Sigmoid colon (tissue), 6 donors: ENCODE measurements at regions not wholly inside any gene's neighbourhood (a gene's known extent, or its start where the extent isn't known, plus 50 kb on each side); places are given as distances from the start of the nearest gene placed in this dataset.

Experiments used
- DNase-seq: peaks from one replicate; pipeline ENCODE4 v3.0.0-alpha.2; 2019
- H3K27ac ChIP-seq, 4 donors: fragments of 200-600 bp; sonication (generic); one replicate each; pipeline ENCODE4 v1.5.1; 2016 to 2019; ENCODE audit warnings: mild to moderate bottlenecking in 1 of 4
- H3K27me3 ChIP-seq, 3 donors: fragments of 200-600 bp; sonication (generic); one replicate each; pipeline ENCODE4 v1.5.1; 2019; ENCODE audit warnings: mild to moderate bottlenecking in 1 of 3
- H3K36me3 ChIP-seq, 4 donors: fragments of 200-600 bp; sonication (generic); one replicate each; pipeline ENCODE4 v1.5.1; 2016 to 2019
- H3K4me1 ChIP-seq, 4 donors: fragments of 200-600 bp; sonication (generic); one replicate each; pipeline ENCODE4 v1.5.1; 2017 to 2019
- H3K4me3 ChIP-seq, 4 donors: fragments of 200-600 bp; sonication (generic); one replicate each; pipeline ENCODE4 v1.5.1; 2017 to 2019; ENCODE audit warnings: mild to moderate bottlenecking in 2 of 4, moderate library complexity in 1 of 4
- H3K9me3 ChIP-seq, 4 donors: fragments of 200-600 bp in 3 of 4; sonication (generic) in 3 of 4; one replicate each; pipeline versions ENCODE4 v1.5.1 to v1.6.1; 2013 to 2019
- EP300 ChIP-seq, 4 donors: sonication (generic); formaldehyde crosslinking; IDR thresholded peaks; one replicate each; pipeline ENCODE4 v1.6.1; 2017; ENCODE audit warnings: antibody characterized with exemption in 4 of 4
- POLR2A ChIP-seq, 2 donors: fragments of 450-650 bp; IDR thresholded peaks; one replicate each; pipeline ENCODE4 v1.6.1; 2016; ENCODE audit warnings: antibody characterized with exemption in 2 of 2, mild to moderate bottlenecking in 2 of 2, moderate library complexity in 2 of 2
- POLR2AphosphoS5 ChIP-seq, 4 donors: sonication (generic); formaldehyde crosslinking; IDR thresholded peaks; one replicate each; pipeline ENCODE4 v1.6.1; 2017; ENCODE audit warnings: antibody characterized with exemption in 4 of 4
- WGBS, 2 donors: extraction: QIAGEN DNeasy Blood & Tissue Kit; methylation state at CpG; one replicate each; pipeline ENCODE4 v1.1.7; 2013; 5-methylcytosine and 5-hydroxymethylcytosine counted together
- intact Hi-C: fragments of 100-400 bp; cut with DNase I; formaldehyde crosslinking; loops from one replicate; pipeline ENCODE4 v1.15.1; 2023
- TF ChIP-seq, protein P1 (sequence below), 4 experiments: fragments of 450-650 bp in 3 of 4; fragments of 200-600 bp in 1 of 4; IDR thresholded peaks; one replicate each; pipeline ENCODE4 v1.5.1; 2016 to 2019; ENCODE audit warnings: antibody characterized with exemption in 4 of 4, mild to moderate bottlenecking in 3 of 4, moderate library complexity in 2 of 4
- donor health status: healthy with polysubstance abuse.
- donor health status: healthy.

DNA sequence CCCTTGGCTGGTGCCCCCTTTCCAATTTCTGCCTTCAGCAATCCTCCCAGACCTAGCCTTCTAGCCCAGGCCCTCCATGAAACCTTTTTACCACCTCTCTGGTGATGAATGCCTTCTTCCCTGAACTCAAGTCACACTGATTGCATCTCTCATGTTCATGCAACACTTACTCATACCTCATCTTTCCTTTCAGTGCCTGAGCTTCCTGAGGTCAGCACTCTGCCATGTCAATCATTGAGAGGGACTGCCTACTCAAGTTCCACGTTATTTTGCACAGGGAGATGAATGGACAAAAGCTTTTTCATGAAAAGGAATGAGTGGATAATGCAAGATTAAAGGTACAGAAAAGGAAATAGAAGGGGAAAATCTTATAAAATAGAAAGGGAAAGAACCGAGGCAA lies 60.1 kb upstream of the PLEKHG1 start:
- no peak for DNase-seq
- WGBS, 2 donors = 71 to 78% methylated on average over 2 of the region's 2 CpGs
- TF ChIP-seq POLR2AphosphoS5 (IDR thresholded peaks at IDR 0.05) (no peak), POLR2A (IDR thresholded peaks at IDR 0.05) (no peak), EP300 (IDR thresholded peaks at IDR 0.05) (no peak)
- TF ChIP-seq, protein P1, sequence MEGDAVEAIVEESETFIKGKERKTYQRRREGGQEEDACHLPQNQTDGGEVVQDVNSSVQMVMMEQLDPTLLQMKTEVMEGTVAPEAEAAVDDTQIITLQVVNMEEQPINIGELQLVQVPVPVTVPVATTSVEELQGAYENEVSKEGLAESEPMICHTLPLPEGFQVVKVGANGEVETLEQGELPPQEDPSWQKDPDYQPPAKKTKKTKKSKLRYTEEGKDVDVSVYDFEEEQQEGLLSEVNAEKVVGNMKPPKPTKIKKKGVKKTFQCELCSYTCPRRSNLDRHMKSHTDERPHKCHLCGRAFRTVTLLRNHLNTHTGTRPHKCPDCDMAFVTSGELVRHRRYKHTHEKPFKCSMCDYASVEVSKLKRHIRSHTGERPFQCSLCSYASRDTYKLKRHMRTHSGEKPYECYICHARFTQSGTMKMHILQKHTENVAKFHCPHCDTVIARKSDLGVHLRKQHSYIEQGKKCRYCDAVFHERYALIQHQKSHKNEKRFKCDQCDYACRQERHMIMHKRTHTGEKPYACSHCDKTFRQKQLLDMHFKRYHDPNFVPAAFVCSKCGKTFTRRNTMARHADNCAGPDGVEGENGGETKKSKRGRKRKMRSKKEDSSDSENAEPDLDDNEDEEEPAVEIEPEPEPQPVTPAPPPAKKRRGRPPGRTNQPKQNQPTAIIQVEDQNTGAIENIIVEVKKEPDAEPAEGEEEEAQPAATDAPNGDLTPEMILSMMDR (IDR thresholded peaks at IDR 0.05) = no peak

DNA sequence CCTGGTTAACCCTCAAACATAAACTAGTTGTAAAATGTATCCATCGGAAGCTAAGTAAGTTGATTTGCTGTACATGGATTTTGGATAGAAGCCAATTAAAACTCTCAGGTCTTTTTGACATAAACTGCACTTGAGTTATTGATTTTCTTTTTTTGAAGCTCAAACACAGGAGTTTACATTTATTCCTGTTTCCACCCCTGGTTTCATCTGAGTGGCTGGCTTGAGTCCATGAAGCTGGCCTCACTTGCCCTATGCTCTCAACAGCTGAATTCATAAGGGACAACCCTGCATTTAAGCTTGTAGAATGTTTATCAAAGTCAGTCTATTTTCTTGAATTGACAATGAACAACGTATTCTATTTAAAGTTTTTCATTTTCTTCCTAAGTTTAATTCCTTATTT lies 58.1 kb upstream of the PLEKHG1 start:
- peaks cover 0 to 28% (median 12%) of the 10 kb centered on the region in 4 donors for H3K4me1 ChIP-seq
- no peak for TF ChIP-seq POLR2AphosphoS5 (IDR thresholded peaks at IDR 0.05)
- TF ChIP-seq, protein P1 (IDR thresholded peaks at IDR 0.05) = no peak
- TF ChIP-seq POLR2A (IDR thresholded peaks at IDR 0.05) = no peak
- TF ChIP-seq EP300 (IDR thresholded peaks at IDR 0.05) = no peak
- DNase-seq = no peak
- 17 to 55% methylated on average over 2 of the region's 2 CpGs for WGBS, 2 donors
- H3K36me3 ChIP-seq = no peaks in the 10 kb centered on the region
- H3K27me3 ChIP-seq = no peaks in the 10 kb centered on the region
- intact Hi-C loops = no loop called here
- H3K27ac ChIP-seq = no peak overlapping the region
- H3K9me3 ChIP-seq = no peaks in the 10 kb centered on the region
- no peak overlapping the region for H3K4me3 ChIP-seq

More for the DNA sequence above, 60.1 kb upstream of the PLEKHG1 start:
- intact Hi-C loops = no loop called here
- Histone ChIP-seq H3K27ac (no peak overlapping the region), H3K4me1 (peaks cover 0 to 28% (median 12%) of the 10 kb centered on the region in 4 donors), H3K4me3 (no peak overlapping the region), H3K27me3 (no peaks in the 10 kb centered on the region), H3K9me3 (no peaks in the 10 kb centered on the region), H3K36me3 (no peaks in the 10 kb centered on the region)

DNA sequence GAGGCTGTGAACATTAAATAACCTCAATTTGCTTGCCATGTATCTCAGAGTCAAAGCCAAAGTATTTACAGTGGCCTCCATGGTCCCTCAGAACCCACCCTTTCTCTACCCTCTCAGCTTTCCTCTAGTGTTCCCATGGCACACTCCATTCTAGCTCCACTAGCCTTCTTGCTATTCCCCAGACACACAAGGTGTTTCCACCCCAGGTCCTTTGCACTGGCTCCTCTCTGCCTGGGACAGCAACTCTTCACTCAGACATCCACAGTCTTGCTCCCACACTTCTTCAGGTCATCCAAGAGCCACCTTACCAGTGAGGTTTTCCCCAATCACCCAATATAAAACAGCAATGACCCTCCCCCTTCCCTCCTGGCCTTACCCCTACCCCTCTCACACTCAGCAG lies 56.5 kb upstream of the PLEKHG1 start:
- Histone ChIP-seq H3K4me1 (peaks cover 0 to 13% (median 3%) of the 10 kb centered on the region in 4 donors), H3K4me3 (no peak overlapping the region), H3K9me3 (no peaks in the 10 kb centered on the region), H3K27ac (no peak overlapping the region), H3K36me3 (no peaks in the 10 kb centered on the region), H3K27me3 (no peaks in the 10 kb centered on the region)
- intact Hi-C loops = no loop called here
- TF ChIP-seq POLR2AphosphoS5 (IDR thresholded peaks at IDR 0.05) (no peak), POLR2A (IDR thresholded peaks at IDR 0.05) (no peak)
- TF ChIP-seq, protein P1 (IDR thresholded peaks at IDR 0.05) = no peak
- DNase-seq = no peak

DNA sequence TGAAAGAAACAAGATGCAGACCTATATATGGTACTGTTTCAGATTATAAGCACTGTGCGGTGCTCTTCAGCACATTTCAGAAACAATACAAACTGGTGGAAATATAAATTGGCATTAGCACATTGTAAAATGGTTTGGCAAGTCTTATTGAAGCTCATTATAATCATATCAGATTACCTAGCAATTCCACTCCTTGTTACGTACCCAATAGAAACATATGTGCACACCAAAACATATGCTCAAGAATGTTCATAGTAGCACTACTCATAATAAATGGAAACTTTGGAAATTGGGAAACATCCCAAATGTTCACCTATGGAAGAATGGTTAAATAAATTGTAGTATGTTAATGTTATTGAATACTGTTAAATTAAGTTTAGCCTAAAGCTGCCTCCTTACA lies 54.9 kb upstream of the PLEKHG1 start:
- peaks cover 0 to 7% (median 0%) of the 10 kb centered on the region in 4 donors for H3K4me1 ChIP-seq
- H3K27ac ChIP-seq = no peak overlapping the region
- no peaks in the 10 kb centered on the region for H3K9me3 ChIP-seq
- TF ChIP-seq EP300 (IDR thresholded peaks at IDR 0.05) (no peak), POLR2AphosphoS5 (IDR thresholded peaks at IDR 0.05) (no peak)
- TF ChIP-seq, protein P1 (IDR thresholded peaks at IDR 0.05) = no peak
- no peaks in the 10 kb centered on the region for H3K36me3 ChIP-seq
- 94 to 97% methylated on average over 2 of the region's 2 CpGs for WGBS, 2 donors
- DNase-seq = no peak
- H3K27me3 ChIP-seq = no peaks in the 10 kb centered on the region
- intact Hi-C loops = no loop called here
- no peak overlapping the region for H3K4me3 ChIP-seq

DNA sequence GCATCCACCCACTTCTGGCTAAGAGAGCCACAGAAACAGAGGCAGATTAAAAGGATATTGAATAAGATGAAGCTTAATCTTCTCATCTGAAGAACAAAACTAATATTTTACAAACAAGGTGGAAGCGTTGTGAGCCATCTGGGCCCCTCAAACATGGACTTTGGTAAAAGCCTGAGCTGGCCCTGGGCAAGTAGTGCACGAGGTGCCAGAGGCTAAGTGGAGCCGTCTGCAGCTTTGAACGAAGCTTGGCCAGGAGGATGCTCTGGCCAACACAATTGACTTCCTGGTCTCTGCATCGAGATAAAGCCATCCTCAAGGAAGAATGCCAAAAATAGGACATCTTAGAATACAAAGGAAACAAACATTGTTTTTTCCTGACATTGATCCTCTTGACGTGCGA lies 53.2 kb upstream of the PLEKHG1 start:
- H3K4me3 ChIP-seq = no peak overlapping the region
- intact Hi-C loops = no loop called here
- H3K9me3 ChIP-seq = no peaks in the 10 kb centered on the region
- no peaks in the 10 kb centered on the region for H3K36me3 ChIP-seq
- WGBS, 2 donors = 58 to 62% methylated on average over 7 of the region's 7 CpGs
- no peak for TF ChIP-seq POLR2A (IDR thresholded peaks at IDR 0.05)
- TF ChIP-seq, protein P1 (IDR thresholded peaks at IDR 0.05) = no peak
- no peak for TF ChIP-seq POLR2AphosphoS5 (IDR thresholded peaks at IDR 0.05)
- no peak for TF ChIP-seq EP300 (IDR thresholded peaks at IDR 0.05)
- H3K27ac ChIP-seq = no peak overlapping the region
- no peak for DNase-seq
- H3K27me3 ChIP-seq = no peaks in the 10 kb centered on the region
- peaks cover 0 to 7% (median 0%) of the 10 kb centered on the region in 4 donors for H3K4me1 ChIP-seq
